Activated CD4-positive, alpha-beta T cell treated with anti-CD3 and anti-CD28 coated beads for 36 hours (primary cell): ENCODE measurements at regions not wholly inside any gene's neighbourhood (a gene's known extent, or its start where the extent isn't known, plus 50 kb on each side); places are given as distances from the start of the nearest gene placed in this dataset.
"Not testable (repeated sequence)": the region's sequence is repeated elsewhere in the genome, so short reads cannot be mapped to it uniquely, and the experiment has no call there.

Experiments used
- ATAC-seq: fragments of 200-7000 bp; cut with Tn5 transposase; one replicate; pipeline ENCODE4 v1.10.0; 2021; ENCODE audit warnings: mild to moderate bottlenecking, moderate library complexity
- CTCF ChIA-PET: fragments of 350-600 bp; sonication (Branson Sonifier 250); formaldehyde crosslinking; loops from one replicate; lab custom pipeline; 2021; ENCODE audit warnings: antibody characterized with exemption; lab: Charles Lee
- POLR2A ChIA-PET: fragments of 350-600 bp; sonication (Branson Sonifier 250); formaldehyde crosslinking; loops from one replicate; lab custom pipeline; 2021; ENCODE audit warnings: antibody characterized with exemption, inconsistent platforms; lab: Charles Lee
- DNase-seq: peaks from one replicate; pipeline ENCODE4 v3.0.0-alpha.2; 2020
- H3K27ac Mint-ChIP-seq: one replicate; pipeline ENCODE4 v1.8.0; 2021; ENCODE audit warnings: mixed read lengths
- H3K27me3 Mint-ChIP-seq: one replicate; pipeline ENCODE4 v1.8.0; 2021; ENCODE audit warnings: mixed read lengths
- H3K36me3 Mint-ChIP-seq: one replicate; pipeline ENCODE4 v1.8.0; 2021; ENCODE audit warnings: low read depth, mixed read lengths
- H3K4me1 Mint-ChIP-seq: one replicate; pipeline ENCODE4 v1.8.0; 2021; ENCODE audit warnings: mixed read lengths
- H3K4me3 Mint-ChIP-seq: one replicate; pipeline ENCODE4 v1.8.0; 2021; ENCODE audit warnings: mild to moderate bottlenecking, moderate library complexity, mixed read lengths
- H3K9me3 Mint-ChIP-seq: one replicate; pipeline ENCODE4 v1.8.0; 2021; ENCODE audit warnings: low read depth, mixed read lengths
- intact Hi-C, 2 experiments: fragments of 100-400 bp; cut with DNase I in 1 of 2; cut with micrococcal nuclease in 1 of 2; formaldehyde crosslinking; loops; one replicate each; pipeline versions ENCODE4 v1.14.2 to v1.15.1; 2022 to 2024; cut with DNase I, micrococcal nuclease

- DNase-seq, result no peak
- Mint-ChIP-seq H3K4me3 (no peak overlapping the region), H3K27me3 (no peaks in the 10 kb centered on the region), H3K9me3 (no peaks in the 10 kb centered on the region), H3K4me1 (no peaks in the 10 kb centered on the region), H3K27ac (no peak overlapping the region), H3K36me3 (no peaks in the 10 kb centered on the region)
- ATAC-seq, result no peak
- intact Hi-C loops, result no loop called here
- CTCF ChIA-PET, result no interaction called here
- POLR2A ChIA-PET, result no interaction called here
Observed at GRCh38 chr4:24218566-24218965, 328.7 kb upstream of the PPARGC1A start.

- H3K27ac Mint-ChIP-seq, result no peak overlapping the region
- H3K9me3 Mint-ChIP-seq, result no peaks in the 10 kb centered on the region
- intact Hi-C loops, result no loop called here
- no peak overlapping the region for H3K4me3 Mint-ChIP-seq
- no peaks in the 10 kb centered on the region for H3K4me1 Mint-ChIP-seq
- ATAC-seq (no peak), DNase-seq (no peak)
- H3K27me3 Mint-ChIP-seq, result no peaks in the 10 kb centered on the region
- no peaks in the 10 kb centered on the region for H3K36me3 Mint-ChIP-seq
- POLR2A ChIA-PET, result no interaction called here
- CTCF ChIA-PET, result no interaction called here
Observed at GRCh38 chr4:24214796-24215195, 324.9 kb upstream of the PPARGC1A start.

GRCh38 chr4:24213961-24214360, 324.1 kb upstream of the PPARGC1A start:
- Mint-ChIP-seq H3K27ac (no peak overlapping the region), H3K36me3 (no peaks in the 10 kb centered on the region), H3K4me1 (no peaks in the 10 kb centered on the region), H3K27me3 (no peaks in the 10 kb centered on the region), H3K9me3 (no peaks in the 10 kb centered on the region), H3K4me3 (no peak overlapping the region)
- ChIA-PET CTCF (no interaction called here), POLR2A (no interaction called here)
- intact Hi-C loops, result no loop called here
- no peak for ATAC-seq
- no peak for DNase-seq

- POLR2A ChIA-PET, result no interaction called here
- DNase-seq (no peak), ATAC-seq (no peak)
- Mint-ChIP-seq H3K36me3 (no peaks in the 10 kb centered on the region), H3K4me1 (no peaks in the 10 kb centered on the region), H3K27ac (no peak overlapping the region), H3K9me3 (no peaks in the 10 kb centered on the region), H3K27me3 (peaks cover 2% of the 10 kb centered on the region), H3K4me3 (no peak overlapping the region)
- intact Hi-C loops, result no loop called here
- CTCF ChIA-PET, result no interaction called here
Observed at GRCh38 chr4:24212642-24213041, 322.8 kb upstream of the PPARGC1A start.

- Mint-ChIP-seq H3K27ac (no peak overlapping the region), H3K4me1 (no peaks in the 10 kb centered on the region), H3K27me3 (peaks cover 2% of the 10 kb centered on the region), H3K9me3 (no peaks in the 10 kb centered on the region), H3K4me3 (no peak overlapping the region), H3K36me3 (no peaks in the 10 kb centered on the region)
- POLR2A ChIA-PET, result no interaction called here
- intact Hi-C loops, result no loop called here
- ATAC-seq, result no peak
- no peak for DNase-seq
- CTCF ChIA-PET, result interaction anchor here (0.8 kb wide), 1 partner anchor 40 kb away, joined by 4 read pairs; no protein-coding TSS in a partner anchor
Observed at GRCh38 chr4:24211856-24212255, 322.0 kb upstream of the PPARGC1A start.

- no peak for ATAC-seq
- no peak for DNase-seq
- POLR2A ChIA-PET, result no interaction called here
- H3K4me3 Mint-ChIP-seq, result no peak overlapping the region
- H3K27me3 Mint-ChIP-seq, result peaks cover 2% of the 10 kb centered on the region
- H3K27ac Mint-ChIP-seq, result no peak overlapping the region
- intact Hi-C loops, result no loop called here
- no peaks in the 10 kb centered on the region for H3K36me3 Mint-ChIP-seq
- no peaks in the 10 kb centered on the region for H3K9me3 Mint-ChIP-seq
- H3K4me1 Mint-ChIP-seq, result no peaks in the 10 kb centered on the region
- CTCF ChIA-PET, result no interaction called here
Observed at GRCh38 chr4:24210332-24210902, 320.6 kb upstream of the PPARGC1A start.

GRCh38 chr4:24209906-24210305, 320.1 kb upstream of the PPARGC1A start:
- Mint-ChIP-seq H3K4me3 (no peak overlapping the region), H3K36me3 (no peaks in the 10 kb centered on the region), H3K27me3 (peaks cover 2% of the 10 kb centered on the region), H3K27ac (no peak overlapping the region), H3K9me3 (no peaks in the 10 kb centered on the region), H3K4me1 (no peaks in the 10 kb centered on the region)
- no peak for DNase-seq
- no peak for ATAC-seq
- intact Hi-C loops, result no loop called here
- ChIA-PET CTCF (no interaction called here), POLR2A (no interaction called here)

GRCh38 chr4:24209131-24209530, 319.3 kb upstream of the PPARGC1A start:
- Mint-ChIP-seq H3K36me3 (no peaks in the 10 kb centered on the region), H3K4me3 (no peak overlapping the region), H3K27ac (no peak overlapping the region), H3K27me3 (peaks cover 2% of the 10 kb centered on the region), H3K4me1 (no peaks in the 10 kb centered on the region), H3K9me3 (no peaks in the 10 kb centered on the region)
- intact Hi-C loops, result no loop called here
- ATAC-seq (no peak), DNase-seq (no peak)
- POLR2A ChIA-PET, result no interaction called here
- CTCF ChIA-PET, result no interaction called here

GRCh38 chr4:24208691-24209090, 318.8 kb upstream of the PPARGC1A start:
- no peaks in the 10 kb centered on the region for H3K36me3 Mint-ChIP-seq
- POLR2A ChIA-PET, result no interaction called here

GRCh38 chr4:24204708-24205107, 314.9 kb upstream of the PPARGC1A start:
- H3K36me3 Mint-ChIP-seq, H3K4me1 Mint-ChIP-seq, H3K27me3 Mint-ChIP-seq, ATAC-seq, intact Hi-C loops, CTCF ChIA-PET, H3K4me3 Mint-ChIP-seq, POLR2A ChIA-PET, H3K9me3 Mint-ChIP-seq, H3K27ac Mint-ChIP-seq, DNase-seq: not testable (repeated sequence)

More at GRCh38 chr4:24208691-24209090, 318.8 kb upstream of the PPARGC1A start:
- ATAC-seq, result no peak
- Mint-ChIP-seq H3K4me3 (no peak overlapping the region), H3K4me1 (no peaks in the 10 kb centered on the region), H3K27me3 (peaks cover 2% of the 10 kb centered on the region), H3K9me3 (no peaks in the 10 kb centered on the region), H3K27ac (no peak overlapping the region)
- no peak for DNase-seq
- intact Hi-C loops, result no loop called here
- CTCF ChIA-PET, result no interaction called here

- CTCF ChIA-PET, result no interaction called here
- H3K9me3 Mint-ChIP-seq, result no peaks in the 10 kb centered on the region
- peaks cover 2% of the 10 kb centered on the region for H3K27me3 Mint-ChIP-seq
- H3K36me3 Mint-ChIP-seq, result no peaks in the 10 kb centered on the region
- H3K4me3 Mint-ChIP-seq, result no peak overlapping the region
- POLR2A ChIA-PET, result no interaction called here
- ATAC-seq (no peak), DNase-seq (no peak)
- intact Hi-C loops, result no loop called here
- H3K27ac Mint-ChIP-seq, result no peak overlapping the region
- H3K4me1 Mint-ChIP-seq, result no peaks in the 10 kb centered on the region
Observed at GRCh38 chr4:24203926-24204325, 314.1 kb upstream of the PPARGC1A start.

- DNase-seq, result no peak
- no peak for ATAC-seq
- H3K27ac Mint-ChIP-seq, result no peak overlapping the region
- ChIA-PET POLR2A (no interaction called here), CTCF (no interaction called here)
- H3K4me3 Mint-ChIP-seq, result no peak overlapping the region
- no peaks in the 10 kb centered on the region for H3K27me3 Mint-ChIP-seq
- intact Hi-C loops, result no loop called here
- H3K4me1 Mint-ChIP-seq, result no peaks in the 10 kb centered on the region
- H3K36me3 Mint-ChIP-seq, result no peaks in the 10 kb centered on the region
- H3K9me3 Mint-ChIP-seq, result no peaks in the 10 kb centered on the region
Observed at GRCh38 chr4:24202579-24202978, 312.7 kb upstream of the PPARGC1A start.

GRCh38 chr4:24197955-24198354, 308.1 kb upstream of the PPARGC1A start:
- H3K27me3 Mint-ChIP-seq, result no peaks in the 10 kb centered on the region

More at GRCh38 chr4:24197955-24198354, 308.1 kb upstream of the PPARGC1A start:
- DNase-seq, result no peak
- Mint-ChIP-seq H3K27ac (no peak overlapping the region), H3K4me3 (no peak overlapping the region), H3K36me3 (no peaks in the 10 kb centered on the region), H3K4me1 (no peaks in the 10 kb centered on the region), H3K9me3 (no peaks in the 10 kb centered on the region)
- POLR2A ChIA-PET, result no interaction called here
- intact Hi-C loops, result no loop called here
- no peak for ATAC-seq
- CTCF ChIA-PET, result no interaction called here
